HFFc6 (cell line): ENCODE measurements at regions not wholly inside any gene's neighbourhood (a gene's known extent, or its start where the extent isn't known, plus 50 kb on each side); places are given as distances from the start of the nearest gene placed in this dataset.
A peak's percentile ranks its signal among the peaks of the same experiment; 100 is the strongest.

ENCODE experiments used
- DNase-seq: peaks from one replicate; pipeline ENCODE4 v3.0.0-alpha.2; 2018
- H3K27ac Mint-ChIP-seq: 2 replicates; pipeline ENCODE4 v1.8.0; 2020; ENCODE audit warnings: mild to moderate bottlenecking, mixed read lengths
- H3K27me3 Mint-ChIP-seq: 2 replicates; pipeline ENCODE4 v1.8.0; 2021; ENCODE audit warnings: mild to moderate bottlenecking, moderate library complexity, mixed read lengths; ENCODE audit not compliant: insufficient read depth
- H3K36me3 Mint-ChIP-seq: 2 replicates; pipeline ENCODE4 v1.8.0; 2021; ENCODE audit warnings: low read depth, mixed read lengths
- H3K4me1 Mint-ChIP-seq: 2 replicates; pipeline ENCODE4 v1.8.0; 2020; ENCODE audit warnings: low read depth, mixed read lengths
- H3K4me3 Mint-ChIP-seq: 2 replicates; pipeline ENCODE4 v1.8.0; 2020; ENCODE audit warnings: mild to moderate bottlenecking, moderate library complexity, mixed read lengths
- H3K9me3 Mint-ChIP-seq: 2 replicates; pipeline ENCODE4 v1.8.0; 2020; ENCODE audit warnings: mild to moderate bottlenecking, mixed read lengths
- TF ChIP-seq, protein P1 (sequence below): fragments of 200-600 bp; sonication (generic); IDR thresholded peaks from 2 replicates; pipeline ENCODE4 v1.5.0; 2021; ENCODE audit warnings: antibody characterized with exemption, mild to moderate bottlenecking

DNA sequence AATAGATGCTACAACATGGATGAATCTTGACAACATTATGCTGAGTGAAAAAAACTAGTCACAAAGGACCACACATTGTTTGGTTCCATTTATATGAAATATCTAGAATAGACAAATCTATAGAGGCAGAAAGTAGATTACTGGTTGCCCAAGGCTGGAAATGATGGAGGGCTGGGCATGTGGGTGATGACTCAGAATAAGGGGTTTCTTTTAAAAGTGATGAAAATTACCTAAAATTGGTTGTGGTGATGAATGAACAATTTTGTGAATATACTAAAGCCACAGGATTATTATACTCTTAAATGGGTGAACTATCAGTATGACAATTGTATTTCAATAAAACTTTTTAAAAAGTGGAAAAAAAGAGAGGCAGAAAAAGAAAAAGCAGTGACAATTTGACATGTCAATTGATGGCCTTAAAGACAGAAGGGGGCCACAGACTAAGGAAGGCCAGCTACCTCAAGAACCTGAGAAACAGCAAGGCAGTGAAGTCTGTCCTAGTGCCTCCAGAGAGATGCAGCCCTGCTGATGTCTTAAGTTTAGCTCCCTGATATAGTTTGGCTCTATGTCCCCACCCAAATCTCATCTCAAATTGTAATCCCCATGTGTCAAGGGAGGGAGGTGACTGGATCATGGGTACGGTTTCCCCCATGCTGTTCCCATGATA lies 182.7 kb downstream of the PIK3R1 start:
- H3K9me3 Mint-ChIP-seq: peaks cover 9% of the 10 kb centered on the region

DNA sequence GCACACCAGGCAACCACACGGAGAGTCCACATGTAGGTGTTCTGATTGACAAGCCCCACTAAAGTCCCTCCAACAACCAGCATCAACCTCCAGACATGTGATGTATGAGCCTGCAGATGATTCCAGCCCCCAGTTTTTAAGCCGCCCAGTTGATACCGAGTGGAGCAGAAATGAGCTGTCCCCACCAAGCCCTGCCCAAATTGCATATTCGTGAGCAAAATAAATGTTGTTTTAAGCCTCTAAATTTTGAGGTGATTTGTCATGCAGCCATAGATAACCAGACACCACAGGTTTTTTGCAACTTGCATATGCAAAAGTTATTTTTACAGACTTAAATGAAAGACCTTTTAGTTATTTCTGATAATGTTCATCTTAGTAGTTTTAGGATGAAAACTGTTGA lies 187.7 kb downstream of the PIK3R1 start:
- Mint-ChIP-seq H3K4me3 (no peak overlapping the region), H3K4me1 (peaks cover 48% of the 10 kb centered on the region), H3K27ac (peak overlapping the region; percentile 57), H3K9me3 (peaks cover 5% of the 10 kb centered on the region), H3K27me3 (peaks cover 3% of the 10 kb centered on the region), H3K36me3 (no peaks in the 10 kb centered on the region; the same call in 1 of the 2 replicates)
- TF ChIP-seq, protein P1, sequence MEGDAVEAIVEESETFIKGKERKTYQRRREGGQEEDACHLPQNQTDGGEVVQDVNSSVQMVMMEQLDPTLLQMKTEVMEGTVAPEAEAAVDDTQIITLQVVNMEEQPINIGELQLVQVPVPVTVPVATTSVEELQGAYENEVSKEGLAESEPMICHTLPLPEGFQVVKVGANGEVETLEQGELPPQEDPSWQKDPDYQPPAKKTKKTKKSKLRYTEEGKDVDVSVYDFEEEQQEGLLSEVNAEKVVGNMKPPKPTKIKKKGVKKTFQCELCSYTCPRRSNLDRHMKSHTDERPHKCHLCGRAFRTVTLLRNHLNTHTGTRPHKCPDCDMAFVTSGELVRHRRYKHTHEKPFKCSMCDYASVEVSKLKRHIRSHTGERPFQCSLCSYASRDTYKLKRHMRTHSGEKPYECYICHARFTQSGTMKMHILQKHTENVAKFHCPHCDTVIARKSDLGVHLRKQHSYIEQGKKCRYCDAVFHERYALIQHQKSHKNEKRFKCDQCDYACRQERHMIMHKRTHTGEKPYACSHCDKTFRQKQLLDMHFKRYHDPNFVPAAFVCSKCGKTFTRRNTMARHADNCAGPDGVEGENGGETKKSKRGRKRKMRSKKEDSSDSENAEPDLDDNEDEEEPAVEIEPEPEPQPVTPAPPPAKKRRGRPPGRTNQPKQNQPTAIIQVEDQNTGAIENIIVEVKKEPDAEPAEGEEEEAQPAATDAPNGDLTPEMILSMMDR: no peak
- peak; percentile 38 for DNase-seq

More for the DNA sequence above, 182.7 kb downstream of the PIK3R1 start:
- H3K36me3 Mint-ChIP-seq: peaks cover 6% of the 10 kb centered on the region
- TF ChIP-seq, protein P1: no peak
- H3K4me3 Mint-ChIP-seq: no peak overlapping the region
- H3K27me3 Mint-ChIP-seq: peaks cover 7% of the 10 kb centered on the region
- DNase-seq: no peak
- H3K27ac Mint-ChIP-seq: no peak overlapping the region
- peaks cover 7% of the 10 kb centered on the region for H3K4me1 Mint-ChIP-seq

DNA sequence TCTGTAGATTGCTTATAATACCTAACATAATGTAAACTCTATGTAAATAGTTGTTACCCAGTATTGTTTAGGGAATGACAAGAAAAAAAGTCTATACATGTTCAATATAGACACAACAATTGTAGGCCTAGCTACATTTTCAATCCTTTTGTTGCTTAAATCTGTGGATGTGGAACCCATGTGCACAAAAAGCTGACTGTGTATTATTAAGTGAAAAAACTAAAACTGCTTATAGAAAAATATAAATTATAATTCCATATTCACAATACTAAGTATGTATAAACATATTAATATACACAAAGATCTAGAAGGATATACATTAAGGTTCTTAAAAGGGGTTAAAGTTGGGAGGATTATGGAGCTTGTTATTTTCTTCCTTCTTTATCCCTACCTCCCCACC lies 188.7 kb downstream of the PIK3R1 start:
- H3K27me3 Mint-ChIP-seq: peaks cover 3% of the 10 kb centered on the region
- TF ChIP-seq, protein P1: no peak
- peaks cover 57% of the 10 kb centered on the region for H3K4me1 Mint-ChIP-seq
- peaks cover 5% of the 10 kb centered on the region for H3K9me3 Mint-ChIP-seq
- H3K27ac Mint-ChIP-seq: peak overlapping the region; percentile 32; the same call in 1 of the 2 replicates
- no peak for DNase-seq
- no peak overlapping the region for H3K4me3 Mint-ChIP-seq
- H3K36me3 Mint-ChIP-seq: no peaks in the 10 kb centered on the region; the same call in 1 of the 2 replicates

DNA sequence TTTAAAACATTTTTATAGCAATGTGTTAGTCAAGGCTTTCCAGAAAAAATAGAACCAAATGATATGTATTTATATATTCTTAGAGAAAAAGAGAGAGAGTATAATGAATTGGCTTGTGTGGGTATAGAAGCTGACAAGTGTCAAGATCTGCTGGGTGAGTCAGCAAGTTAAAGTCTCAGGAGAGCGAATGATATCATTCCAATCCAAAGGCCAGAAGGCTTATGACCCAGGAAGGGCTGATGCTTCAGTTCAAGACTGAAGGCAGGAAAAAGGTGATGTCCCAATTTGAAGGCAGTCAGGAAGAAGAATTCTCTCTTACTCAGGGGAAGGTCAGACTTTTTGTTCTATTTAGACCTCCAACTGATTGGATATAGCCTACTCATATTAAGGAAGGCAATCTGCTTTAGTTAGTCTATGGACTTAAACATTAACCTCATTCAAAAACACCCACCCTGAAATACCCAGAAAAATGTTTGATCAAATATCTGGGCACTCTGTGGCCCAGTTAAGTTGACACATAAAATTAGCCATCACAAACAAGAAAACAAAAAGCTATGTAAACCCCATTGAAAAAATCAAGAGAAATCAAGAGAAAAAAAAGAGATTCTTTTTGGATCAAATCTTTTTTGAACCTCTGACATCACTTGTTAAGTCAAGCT lies 189.6 kb downstream of the PIK3R1 start:
- DNase-seq: no peak
- Mint-ChIP-seq H3K36me3 (no peaks in the 10 kb centered on the region; the same call in 1 of the 2 replicates), H3K27me3 (peaks cover 3% of the 10 kb centered on the region), H3K4me1 (peaks cover 66% of the 10 kb centered on the region), H3K27ac (peak overlapping the region; percentile 47), H3K9me3 (peaks cover 5% of the 10 kb centered on the region), H3K4me3 (no peak overlapping the region)
- TF ChIP-seq, protein P1: no peak

DNA sequence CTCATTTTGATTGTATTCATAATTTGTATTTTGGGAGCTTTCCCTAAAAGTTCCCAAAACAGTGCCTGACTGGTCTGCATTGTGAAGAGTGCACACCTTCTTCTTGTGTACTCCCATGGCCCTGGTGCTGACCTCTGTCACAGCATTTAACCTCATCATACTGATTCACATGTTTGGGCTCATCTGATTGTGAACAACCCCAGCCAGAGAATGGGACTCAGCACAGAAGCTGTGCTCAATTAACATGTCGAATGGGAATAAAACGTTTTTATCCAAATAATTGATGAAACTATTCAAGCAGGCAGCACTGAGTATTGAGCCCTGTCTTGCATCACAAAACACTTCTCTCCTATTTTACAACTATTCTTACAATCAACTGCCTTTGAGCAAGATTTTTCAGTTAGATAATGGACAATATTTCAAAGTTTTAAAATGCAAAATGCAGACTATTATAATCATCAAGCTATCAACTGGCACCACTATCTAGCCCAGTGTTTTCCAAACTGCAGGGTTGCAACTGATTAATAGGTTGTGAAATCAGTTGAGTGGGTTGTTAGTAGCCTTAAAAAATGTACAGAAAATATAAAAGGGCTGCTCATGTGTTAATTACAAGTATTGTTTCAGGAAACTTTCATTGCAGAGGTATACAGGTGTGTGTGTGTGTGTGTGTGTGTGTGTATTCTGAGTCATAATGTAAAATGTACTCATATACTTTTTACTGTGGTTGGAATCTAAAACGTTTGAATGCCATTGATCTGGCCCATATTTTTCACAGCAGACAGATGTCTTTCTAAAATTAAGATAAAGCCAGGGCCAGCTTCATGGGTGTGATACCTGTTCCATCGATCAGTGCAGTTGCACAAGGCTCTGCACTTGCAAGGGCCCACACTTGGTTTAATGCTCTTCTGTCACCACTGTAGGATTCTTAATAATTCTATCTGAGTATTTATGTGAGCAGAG lies 190.5 kb downstream of the PIK3R1 start:
- Mint-ChIP-seq H3K27ac (peak overlapping the region; percentile 6; the same call in 1 of the 2 replicates), H3K9me3 (peaks cover 5% of the 10 kb centered on the region), H3K4me3 (no peak overlapping the region), H3K27me3 (peaks cover 3% of the 10 kb centered on the region), H3K36me3 (no peaks in the 10 kb centered on the region; the same call in 1 of the 2 replicates), H3K4me1 (peaks cover 74% of the 10 kb centered on the region)
- no peak for DNase-seq
- TF ChIP-seq, protein P1: no peak
